ENCODE measurements at regions not wholly inside any gene's neighbourhood (a gene's known extent, or its start where the extent isn't known, plus 50 kb on each side); places are given as distances from the start of the nearest gene placed in this dataset.

GRCh38 chr6:66638099-66638498, 931.1 kb upstream of the EYS start (continued):
- TF ChIP-seq CHD7 (IDR thresholded peaks at IDR 0.05; ENCODE audit: insufficient replicate concordance, low read length): no peak
- no peak for TF ChIP-seq JUN (IDR thresholded peaks at IDR 0.05; ENCODE audit: low read depth, low read length)
- no peak for TF ChIP-seq SAP30 (IDR thresholded peaks at IDR 0.05; ENCODE audit: insufficient read depth, insufficient replicate concordance, low read length)
- TF ChIP-seq EZH2 (IDR thresholded peaks at IDR 0.05; ENCODE audit: low read depth, low read length, severe bottlenecking): no peak
- no peak for TF ChIP-seq KDM1A (IDR thresholded peaks at IDR 0.05; ENCODE audit: borderline replicate concordance, low read length)
- no peak for TF ChIP-seq POLR2AphosphoS5 (IDR thresholded peaks at IDR 0.05; ENCODE audit: low read depth, low read length)
- TF ChIP-seq KDM5A (IDR thresholded peaks at IDR 0.05; ENCODE audit: low read length): no peak
- no peak for TF ChIP-seq NANOG (IDR thresholded peaks at IDR 0.05; ENCODE audit: insufficient read depth, low read depth, low read length, poor library complexity, severe bottlenecking)

All from H1 (cell line).